Uterus (tissue), 3 donors: ENCODE measurements at regions not wholly inside any gene's neighbourhood (a gene's known extent, or its start where the extent isn't known, plus 50 kb on each side); places are given as distances from the start of the nearest gene placed in this dataset.

ENCODE experiments used
- DNase-seq, 2 donors: peaks; one replicate each; pipeline ENCODE4 v3.0.0-alpha.2; 2019 to 2020
- H3K27ac ChIP-seq, 2 donors: fragments of 200-600 bp; sonication (generic); 1 replicate in 1 of 2; 2 replicates in 1 of 2; pipeline ENCODE4 v1.5.1; 2016 to 2018
- H3K27me3 ChIP-seq, 2 donors: fragments of 200-600 bp; sonication (generic); one replicate each; pipeline ENCODE4 v1.5.1; 2018 to 2019; ENCODE audit warnings: control low read depth in 1 of 2
- H3K36me3 ChIP-seq, 2 donors: fragments of 200-600 bp; sonication (generic); one replicate each; pipeline ENCODE4 v1.5.1; 2019; ENCODE audit warnings: control low read depth in 1 of 2
- H3K4me1 ChIP-seq, 2 donors: fragments of 200-600 bp; sonication (generic); one replicate each; pipeline ENCODE4 v1.5.1; 2018 to 2019; ENCODE audit warnings: control low read depth in 1 of 2
- H3K4me3 ChIP-seq, 2 donors: fragments of 200-600 bp; sonication (generic); 1 replicate in 1 of 2; 2 replicates in 1 of 2; pipeline ENCODE4 v1.5.1; 2018 to 2019; ENCODE audit warnings: mild to moderate bottlenecking in 1 of 2
- H3K9me3 ChIP-seq, 2 donors: fragments of 200-600 bp; sonication (generic); one replicate each; pipeline ENCODE4 v1.5.1; 2019; ENCODE audit warnings: control low read depth in 1 of 2
- CTCF ChIP-seq, 4 experiments: fragments of 200-600 bp in 2 of 4; fragments of 450-650 bp in 2 of 4; sonication (generic) in 2 of 4; IDR thresholded peaks; one replicate each; pipeline ENCODE4 v1.5.1; 2016 to 2019; ENCODE audit warnings: antibody characterized with exemption in 4 of 4, mild to moderate bottlenecking in 2 of 4, moderate library complexity in 1 of 4
- POLR2A ChIP-seq, 2 donors: fragments of 450-650 bp; IDR thresholded peaks; one replicate each; pipeline ENCODE4 v1.6.1; 2016; ENCODE audit warnings: antibody characterized with exemption in 2 of 2, mild to moderate bottlenecking in 1 of 2, moderate library complexity in 1 of 2
- intact Hi-C: fragments of 100-400 bp; cut with DNase I; formaldehyde crosslinking; loops from one replicate; pipeline ENCODE4 v1.15.1; 2023; ENCODE audit warnings: low total_unique reads
- donor health status: DM: yes; HTN: yes; CAD: no.

- no peaks in the 10 kb centered on the region for H3K9me3 ChIP-seq
- H3K4me3 ChIP-seq = no peak overlapping the region
- H3K27me3 ChIP-seq = no peaks in the 10 kb centered on the region
- TF ChIP-seq POLR2A (IDR thresholded peaks at IDR 0.05) = no peak
- no peak for TF ChIP-seq CTCF (IDR thresholded peaks at IDR 0.05)
- H3K4me1 ChIP-seq = no peaks in the 10 kb centered on the region
- intact Hi-C loops = no loop called here
- no peak for DNase-seq
- H3K27ac ChIP-seq = no peak overlapping the region
- H3K36me3 ChIP-seq = no peaks in the 10 kb centered on the region
These were observed 276.4 kb downstream of the ETV1 start for GRCh38 chr7:13713092-13713491.

- no peaks in the 10 kb centered on the region for H3K4me1 ChIP-seq
- no peak for DNase-seq
- no peak overlapping the region for H3K4me3 ChIP-seq
- intact Hi-C loops = no loop called here
- H3K27me3 ChIP-seq = no peaks in the 10 kb centered on the region
- no peak overlapping the region for H3K27ac ChIP-seq
- H3K36me3 ChIP-seq = no peaks in the 10 kb centered on the region
- H3K9me3 ChIP-seq = no peaks in the 10 kb centered on the region
- TF ChIP-seq CTCF (IDR thresholded peaks at IDR 0.05) (no peak), POLR2A (IDR thresholded peaks at IDR 0.05) (no peak)
These were observed 273.9 kb downstream of the ETV1 start for GRCh38 chr7:13715534-13715933.

GRCh38 chr7:13717031-13717430 is 272.4 kb downstream of the ETV1 start:
- no peaks in the 10 kb centered on the region for H3K27me3 ChIP-seq
- H3K4me3 ChIP-seq = no peak overlapping the region
- TF ChIP-seq POLR2A (IDR thresholded peaks at IDR 0.05) (no peak), CTCF (IDR thresholded peaks at IDR 0.05) (no peak)
- no peaks in the 10 kb centered on the region for H3K9me3 ChIP-seq
- H3K27ac ChIP-seq = no peak overlapping the region
- no peak for DNase-seq
- no peaks in the 10 kb centered on the region for H3K36me3 ChIP-seq
- intact Hi-C loops = no loop called here
- H3K4me1 ChIP-seq = no peaks in the 10 kb centered on the region

DNA sequence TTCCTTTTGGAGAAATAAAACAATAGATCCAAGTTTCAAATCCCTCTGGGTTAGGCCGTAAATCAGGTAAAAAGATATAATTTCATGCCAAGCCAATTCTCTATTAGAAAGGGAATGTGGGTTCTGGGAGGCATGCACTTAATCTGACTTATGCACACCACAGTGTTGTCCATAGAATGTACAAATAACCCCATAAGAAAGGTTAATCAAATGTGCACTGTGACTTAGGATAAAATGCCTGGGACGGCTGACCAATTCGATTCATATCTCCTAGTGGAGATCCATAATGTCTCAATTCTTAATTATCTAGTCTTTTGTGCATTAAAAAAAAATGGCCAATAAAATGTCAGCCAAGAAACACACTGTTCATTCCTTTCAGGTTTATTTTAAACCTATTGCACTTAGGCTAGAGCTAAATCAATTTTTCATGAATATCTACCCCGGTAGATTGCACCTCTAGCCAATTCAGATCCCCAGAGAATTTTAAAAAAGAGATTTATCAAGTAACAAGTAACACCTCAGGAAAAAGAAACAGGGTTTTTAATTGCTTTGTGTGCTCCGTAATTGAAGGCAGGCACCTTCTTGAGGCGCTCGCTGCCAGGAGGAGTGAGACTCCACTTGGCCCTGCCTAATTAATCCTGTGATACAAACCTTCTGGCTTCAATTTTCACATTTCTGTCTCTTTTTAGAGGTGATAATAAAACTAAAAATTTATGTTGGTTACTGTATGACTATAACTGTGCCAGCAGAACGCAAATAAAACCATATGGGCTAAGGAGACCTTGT is 265.1 kb downstream of the ETV1 start:
- no peaks in the 10 kb centered on the region for H3K9me3 ChIP-seq
- no peaks in the 10 kb centered on the region for H3K27me3 ChIP-seq
- no peaks in the 10 kb centered on the region for H3K4me1 ChIP-seq
- H3K27ac ChIP-seq = no peak overlapping the region
- TF ChIP-seq CTCF (IDR thresholded peaks at IDR 0.05) (no peak), POLR2A (IDR thresholded peaks at IDR 0.05) (no peak)
- intact Hi-C loops = no loop called here
- DNase-seq = no peak
- H3K36me3 ChIP-seq = no peaks in the 10 kb centered on the region
- no peak overlapping the region for H3K4me3 ChIP-seq

DNA sequence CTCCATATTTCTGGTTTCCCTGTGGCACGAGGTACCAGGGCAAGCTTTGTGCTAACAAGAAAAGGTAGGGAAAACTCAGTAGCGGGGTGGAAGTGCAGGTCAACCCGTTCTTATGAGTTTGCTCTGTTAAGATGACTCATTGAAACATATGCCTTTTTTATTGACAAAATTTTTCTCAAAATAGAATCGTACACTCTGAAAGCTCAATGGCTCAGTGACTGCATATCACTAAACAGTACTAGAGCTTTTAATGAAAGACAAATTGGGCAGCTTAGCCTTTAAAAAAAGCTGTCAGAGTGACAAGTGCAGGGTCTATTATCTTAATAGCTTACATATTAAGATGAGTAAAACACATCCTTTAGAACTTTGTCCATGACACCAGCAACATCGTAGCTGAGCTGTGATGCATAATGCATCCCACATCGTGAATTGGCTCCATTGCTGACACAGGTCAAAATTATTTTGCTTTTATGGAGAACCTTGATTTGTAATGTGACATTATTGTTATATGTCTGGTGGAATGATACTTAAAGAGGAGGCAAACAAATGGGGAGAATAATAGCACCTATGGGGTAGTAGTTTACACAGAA is 264.4 kb downstream of the ETV1 start:
- H3K27ac ChIP-seq = no peak overlapping the region
- intact Hi-C loops = no loop called here
- TF ChIP-seq CTCF (IDR thresholded peaks at IDR 0.05) = no peak
- no peak for TF ChIP-seq POLR2A (IDR thresholded peaks at IDR 0.05)
- no peak overlapping the region for H3K4me3 ChIP-seq
- H3K4me1 ChIP-seq = no peaks in the 10 kb centered on the region
- no peak for DNase-seq
- H3K36me3 ChIP-seq = no peaks in the 10 kb centered on the region
- no peaks in the 10 kb centered on the region for H3K27me3 ChIP-seq
- H3K9me3 ChIP-seq = no peaks in the 10 kb centered on the region
